ENCODE measurements at regions not wholly inside any gene's neighbourhood (a gene's known extent, or its start where the extent isn't known, plus 50 kb on each side); places are given as distances from the start of the nearest gene placed in this dataset.

GRCh38 chr14:97604731-97605130 is 807.5 kb downstream of the VRK1 start:
- H3K27me3 ChIP-seq = no peaks in the 10 kb centered on the region
- H3K9me3 ChIP-seq = no peaks in the 10 kb centered on the region
- no peaks in the 10 kb centered on the region for H3K4me1 ChIP-seq
- H3K36me3 ChIP-seq = no peaks in the 10 kb centered on the region
- H3K27ac ChIP-seq = no peak overlapping the region
- DNase-seq = no peak
- no peak overlapping the region for H3K4me3 ChIP-seq
- no peak overlapping the region for H3K9ac ChIP-seq (ENCODE audit: low read depth in 2 of 2, low read length in 2 of 2)
- intact Hi-C loops (cut with DNase I) = no loop called here
- TF ChIP-seq, protein P1, sequence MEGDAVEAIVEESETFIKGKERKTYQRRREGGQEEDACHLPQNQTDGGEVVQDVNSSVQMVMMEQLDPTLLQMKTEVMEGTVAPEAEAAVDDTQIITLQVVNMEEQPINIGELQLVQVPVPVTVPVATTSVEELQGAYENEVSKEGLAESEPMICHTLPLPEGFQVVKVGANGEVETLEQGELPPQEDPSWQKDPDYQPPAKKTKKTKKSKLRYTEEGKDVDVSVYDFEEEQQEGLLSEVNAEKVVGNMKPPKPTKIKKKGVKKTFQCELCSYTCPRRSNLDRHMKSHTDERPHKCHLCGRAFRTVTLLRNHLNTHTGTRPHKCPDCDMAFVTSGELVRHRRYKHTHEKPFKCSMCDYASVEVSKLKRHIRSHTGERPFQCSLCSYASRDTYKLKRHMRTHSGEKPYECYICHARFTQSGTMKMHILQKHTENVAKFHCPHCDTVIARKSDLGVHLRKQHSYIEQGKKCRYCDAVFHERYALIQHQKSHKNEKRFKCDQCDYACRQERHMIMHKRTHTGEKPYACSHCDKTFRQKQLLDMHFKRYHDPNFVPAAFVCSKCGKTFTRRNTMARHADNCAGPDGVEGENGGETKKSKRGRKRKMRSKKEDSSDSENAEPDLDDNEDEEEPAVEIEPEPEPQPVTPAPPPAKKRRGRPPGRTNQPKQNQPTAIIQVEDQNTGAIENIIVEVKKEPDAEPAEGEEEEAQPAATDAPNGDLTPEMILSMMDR (IDR thresholded peaks at IDR 0.05) = no peak

GRCh38 chr14:97618401-97618800 is 821.2 kb downstream of the VRK1 start:
- no peak overlapping the region for H3K27ac ChIP-seq
- H3K9me3 ChIP-seq = no peaks in the 10 kb centered on the region
- DNase-seq = no peak
- H3K27me3 ChIP-seq = no peaks in the 10 kb centered on the region
- H3K4me1 ChIP-seq = no peaks in the 10 kb centered on the region
- H3K36me3 ChIP-seq = no peaks in the 10 kb centered on the region
- H3K9ac ChIP-seq (ENCODE audit: low read depth in 2 of 2, low read length in 2 of 2) = no peak overlapping the region
- no peak overlapping the region for H3K4me3 ChIP-seq
- TF ChIP-seq, protein P1 (IDR thresholded peaks at IDR 0.05) = no peak
- intact Hi-C loops (cut with DNase I) = no loop called here

- intact Hi-C loops (cut with DNase I) = no loop called here
- Histone ChIP-seq H3K9ac (ENCODE audit: low read depth in 2 of 2, low read length in 2 of 2) (no peak overlapping the region), H3K9me3 (no peaks in the 10 kb centered on the region), H3K4me3 (no peak overlapping the region), H3K27me3 (no peaks in the 10 kb centered on the region), H3K4me1 (no peaks in the 10 kb centered on the region), H3K27ac (no peak overlapping the region), H3K36me3 (no peaks in the 10 kb centered on the region)
- TF ChIP-seq, protein P1 (IDR thresholded peaks at IDR 0.05) = no peak
- no peak for DNase-seq
Observed at GRCh38 chr14:97618917-97619690, 821.9 kb downstream of the VRK1 start.

GRCh38 chr14:97620066-97620465 is 822.9 kb downstream of the VRK1 start:
- Histone ChIP-seq H3K36me3 (no peaks in the 10 kb centered on the region), H3K4me3 (no peak overlapping the region), H3K27ac (no peak overlapping the region), H3K9me3 (no peaks in the 10 kb centered on the region), H3K27me3 (no peaks in the 10 kb centered on the region), H3K9ac (ENCODE audit: low read depth in 2 of 2, low read length in 2 of 2) (no peak overlapping the region), H3K4me1 (no peaks in the 10 kb centered on the region)
- no peak for DNase-seq
- TF ChIP-seq, protein P1 (IDR thresholded peaks at IDR 0.05) = no peak
- intact Hi-C loops (cut with DNase I) = no loop called here

DNA sequence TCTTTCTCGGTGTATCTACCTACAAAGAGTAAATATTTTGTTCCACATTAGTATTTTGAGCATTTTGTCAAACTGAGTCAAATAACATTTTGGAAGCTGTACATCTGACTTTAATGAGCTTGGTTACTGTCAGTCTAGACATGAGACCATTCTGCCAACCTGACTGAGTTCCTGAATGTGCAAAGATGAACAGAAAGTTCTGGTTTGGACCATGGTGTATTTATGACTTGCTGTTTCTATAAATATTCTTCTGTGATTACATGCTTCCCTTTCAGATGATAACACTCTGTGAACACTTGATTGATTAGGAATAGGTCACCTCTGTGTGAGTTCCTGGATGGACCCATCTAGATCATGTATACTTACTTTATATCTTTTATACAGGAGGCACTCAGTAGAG is 827.8 kb downstream of the VRK1 start:
- no peak for DNase-seq
- TF ChIP-seq, protein P1 (IDR thresholded peaks at IDR 0.05) = no peak

More for the DNA sequence above, 827.8 kb downstream of the VRK1 start:
- H3K36me3 ChIP-seq = no peaks in the 10 kb centered on the region
- H3K27me3 ChIP-seq = no peaks in the 10 kb centered on the region
- intact Hi-C loops (cut with DNase I) = no loop called here
- no peak overlapping the region for H3K9ac ChIP-seq (ENCODE audit: low read depth in 2 of 2, low read length in 2 of 2)
- H3K9me3 ChIP-seq = no peaks in the 10 kb centered on the region
- H3K27ac ChIP-seq = no peak overlapping the region
- H3K4me3 ChIP-seq = no peak overlapping the region
- H3K4me1 ChIP-seq = no peaks in the 10 kb centered on the region

All from colonic mucosa (tissue), 4 donors.